ENCODE measurements at regions not wholly inside any gene's neighbourhood (a gene's known extent, or its start where the extent isn't known, plus 50 kb on each side); places are given as distances from the start of the nearest gene placed in this dataset.

DNA sequence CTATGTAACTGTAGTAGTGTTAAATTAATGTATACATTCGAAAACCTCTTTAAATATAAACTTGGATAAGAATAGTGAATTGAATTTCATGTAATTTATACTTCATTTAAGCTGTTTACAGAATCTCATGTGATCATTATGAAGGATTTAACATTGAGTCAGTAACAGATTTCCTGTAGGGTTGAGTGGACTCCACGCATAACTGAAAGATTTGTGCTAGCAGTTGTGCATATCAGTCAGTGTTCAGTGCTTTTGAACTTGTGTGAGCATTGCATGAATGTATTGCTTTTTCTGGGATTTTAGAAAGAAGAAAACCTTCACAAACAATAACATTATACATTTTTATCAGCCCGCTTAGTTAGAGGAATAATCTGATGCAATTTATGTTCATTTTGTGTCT lies 1435.3 kb downstream of the LRFN5 start:
- DNase-seq (ENCODE audit: low read depth, low spot score) (no peak), FAIRE-seq (no peak)
- Histone ChIP-seq H3K4me3 (replicated peaks in 1 of 3; ENCODE audit: insufficient read depth in 1 of 3, low read depth in 1 of 3, low read length in 3 of 3) (no peak overlapping the region), H3K4me2 (ENCODE audit: insufficient read depth, low read length) (no peak overlapping the region), H3K9ac (replicated peaks; ENCODE audit: extremely low read depth, insufficient read depth, low read length) (no peak overlapping the region), H3K4me1 (ENCODE audit: control insufficient read depth, extremely low read depth, insufficient read depth, low read length) (no peaks in the 10 kb centered on the region), H3K79me2 (ENCODE audit: control insufficient read depth, insufficient read depth, low read length) (no peaks in the 10 kb centered on the region), H2AFZ (ENCODE audit: low read depth, low read length) (no peak overlapping the region), H3K36me3 (ENCODE audit: control insufficient read depth in 2 of 2, extremely low read depth in 1 of 2, insufficient read depth in 2 of 2, low read length in 2 of 2) (no peaks in the 10 kb centered on the region), H3K9me3 (replicated peaks; ENCODE audit: control insufficient read depth, insufficient read depth, low read length) (no peaks in the 10 kb centered on the region), H3K9me1 (replicated peaks; ENCODE audit: control insufficient read depth, extremely low read depth, insufficient read depth, low read length) (no peaks in the 10 kb centered on the region), H4K20me1 (replicated peaks; ENCODE audit: control insufficient read depth, extremely low read depth, insufficient read depth, low read length) (no peaks in the 10 kb centered on the region), H3K27ac (ENCODE audit: insufficient read depth, low read depth, low read length) (no peak overlapping the region), H3K27me3 (ENCODE audit: control insufficient read depth in 2 of 2, insufficient read depth in 2 of 2, low read length in 2 of 2) (no peaks in the 10 kb centered on the region)
- TF ChIP-seq POLR2AphosphoS5 (IDR thresholded peaks at IDR 0.05; ENCODE audit: insufficient read depth, low read depth, low read length) (no peak), JUN (IDR thresholded peaks at IDR 0.05; ENCODE audit: borderline replicate concordance, insufficient read depth, insufficient read length, low read depth) (no peak), EZH2 (IDR thresholded peaks at IDR 0.05; ENCODE audit: borderline replicate concordance, low read depth, low read length, severe bottlenecking) (no peak), FOS (IDR thresholded peaks at IDR 0.05; ENCODE audit: borderline replicate concordance, insufficient read depth, low read length) (no peak), POLR2A (IDR thresholded peaks at IDR 0.05; ENCODE audit: low read depth, low read length) (no peak), GATA2 (IDR thresholded peaks at IDR 0.05; ENCODE audit: insufficient read depth, insufficient read length, low read depth, low read length) (no peak), MAX (IDR thresholded peaks at IDR 0.05; ENCODE audit: insufficient read depth, insufficient read length) (no peak), MYC (IDR thresholded peaks at IDR 0.05; ENCODE audit: low read depth, low read length) (no peak)
- TF ChIP-seq, protein P1, sequence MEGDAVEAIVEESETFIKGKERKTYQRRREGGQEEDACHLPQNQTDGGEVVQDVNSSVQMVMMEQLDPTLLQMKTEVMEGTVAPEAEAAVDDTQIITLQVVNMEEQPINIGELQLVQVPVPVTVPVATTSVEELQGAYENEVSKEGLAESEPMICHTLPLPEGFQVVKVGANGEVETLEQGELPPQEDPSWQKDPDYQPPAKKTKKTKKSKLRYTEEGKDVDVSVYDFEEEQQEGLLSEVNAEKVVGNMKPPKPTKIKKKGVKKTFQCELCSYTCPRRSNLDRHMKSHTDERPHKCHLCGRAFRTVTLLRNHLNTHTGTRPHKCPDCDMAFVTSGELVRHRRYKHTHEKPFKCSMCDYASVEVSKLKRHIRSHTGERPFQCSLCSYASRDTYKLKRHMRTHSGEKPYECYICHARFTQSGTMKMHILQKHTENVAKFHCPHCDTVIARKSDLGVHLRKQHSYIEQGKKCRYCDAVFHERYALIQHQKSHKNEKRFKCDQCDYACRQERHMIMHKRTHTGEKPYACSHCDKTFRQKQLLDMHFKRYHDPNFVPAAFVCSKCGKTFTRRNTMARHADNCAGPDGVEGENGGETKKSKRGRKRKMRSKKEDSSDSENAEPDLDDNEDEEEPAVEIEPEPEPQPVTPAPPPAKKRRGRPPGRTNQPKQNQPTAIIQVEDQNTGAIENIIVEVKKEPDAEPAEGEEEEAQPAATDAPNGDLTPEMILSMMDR (IDR thresholded peaks at IDR 0.05; ENCODE audit: extremely low read depth in 1 of 2, insufficient read depth in 1 of 2, low read depth in 1 of 2, low read length in 2 of 2) = no peak
- ChIA-PET CTCF (no interaction called here), POLR2A (no interaction called here)
- intact Hi-C loops (cut with micrococcal nuclease) (no loop called here), dilution Hi-C loops (cut with MboI; ENCODE audit: extremely low pct_ligation_motif_present, low sequenced_read_pairs) (no loop called here)
- BruUV-seq (replicated peaks) = no TSS peak

Data from endothelial cell of umbilical vein (primary cell).